Prostate gland (tissue), 2 donors: ENCODE measurements at regions not wholly inside any gene's neighbourhood (a gene's known extent, or its start where the extent isn't known, plus 50 kb on each side); places are given as distances from the start of the nearest gene placed in this dataset.

ENCODE experiments used
- DNase-seq: peaks from one replicate; pipeline ENCODE4 v3.0.0-alpha.2; 2019; ENCODE audit warnings: low spot score
- H3K27ac ChIP-seq, 2 donors: fragments of 200-600 bp; sonication (generic); 2 replicates each; pipeline ENCODE4 v1.5.1; 2017 to 2019
- H3K27me3 ChIP-seq: fragments of 200-600 bp; sonication (generic); replicated peaks from 2 replicates; pipeline ENCODE4 v1.5.1; 2019; ENCODE audit not compliant: insufficient read depth
- H3K36me3 ChIP-seq, 2 donors: fragments of 200-600 bp; sonication (generic); 1 replicate in 1 of 2; 2 replicates in 1 of 2; pipeline versions ENCODE4 v1.5.1 to v1.8.1; 2017 to 2019
- H3K4me1 ChIP-seq: fragments of 200-600 bp; sonication (generic); replicated peaks from 2 replicates; pipeline ENCODE4 v1.5.1; 2019
- H3K4me3 ChIP-seq, 2 donors: fragments of 200-600 bp; sonication (generic); 2 replicates each; pipeline ENCODE4 v1.5.1; 2017 to 2019
- H3K9me3 ChIP-seq: fragments of 200-600 bp; sonication (generic); 2 replicates; pipeline ENCODE4 v1.5.1; 2017
- CTCF ChIP-seq, 4 experiments: fragments of 200-600 bp in 2 of 4; fragments of 450-650 bp in 2 of 4; sonication (generic) in 2 of 4; IDR thresholded peaks; 1 replicate in 3 of 4; 2 replicates in 1 of 4; pipeline ENCODE4 v1.5.1; 2016 to 2019; ENCODE audit warnings: antibody characterized with exemption in 4 of 4, mild to moderate bottlenecking in 2 of 4, moderate library complexity in 2 of 4
- POLR2A ChIP-seq: fragments of 450-650 bp; IDR thresholded peaks from one replicate; pipeline ENCODE4 v1.6.1; 2016; ENCODE audit warnings: antibody characterized with exemption, mild to moderate bottlenecking
- POLR2AphosphoS5 ChIP-seq: sonication (generic); formaldehyde crosslinking; IDR thresholded peaks from one replicate; pipeline ENCODE4 v1.6.1; 2017; ENCODE audit warnings: antibody characterized with exemption
- WGBS: methylation state at CpG from one replicate; pipeline ENCODE4 v1.1.5; 2018; 5-methylcytosine and 5-hydroxymethylcytosine counted together
- intact Hi-C: fragments of 100-400 bp; cut with DNase I; formaldehyde crosslinking; loops from one replicate; pipeline ENCODE4 v1.14.2; 2022

GRCh38 chr7:17725821-17726220, 214.5 kb downstream of the SNX13 start:
- peak overlapping the region; percentile 26 for H3K27ac ChIP-seq
- H3K4me1 ChIP-seq = no peaks in the 10 kb centered on the region
- peak; percentile 66 for TF ChIP-seq POLR2AphosphoS5
- no peak for TF ChIP-seq CTCF (IDR thresholded peaks at IDR 0.05)
- TF ChIP-seq POLR2A = no peak
- WGBS = 2% methylated on average over 2 of the region's 2 CpGs
- no peaks in the 10 kb centered on the region for H3K9me3 ChIP-seq
- H3K4me3 ChIP-seq = no peak overlapping the region
- no peaks in the 10 kb centered on the region for H3K27me3 ChIP-seq
- DNase-seq = peak; percentile 8
- intact Hi-C loops = no loop called here
- no peaks in the 10 kb centered on the region for H3K36me3 ChIP-seq

GRCh38 chr7:17732083-17732482, 208.2 kb downstream of the SNX13 start:
- no peaks in the 10 kb centered on the region for H3K4me1 ChIP-seq
- no peak overlapping the region for H3K4me3 ChIP-seq
- TF ChIP-seq POLR2A (no peak), CTCF (IDR thresholded peaks at IDR 0.05) (no peak), POLR2AphosphoS5 (no peak)
- H3K27me3 ChIP-seq = no peaks in the 10 kb centered on the region
- no peak for DNase-seq
- no peak overlapping the region for H3K27ac ChIP-seq
- intact Hi-C loops = no loop called here
- 83% methylated on average over 3 of the region's 3 CpGs for WGBS
- no peaks in the 10 kb centered on the region for H3K36me3 ChIP-seq
- H3K9me3 ChIP-seq = no peaks in the 10 kb centered on the region
